ENCODE measurements at regions not wholly inside any gene's neighbourhood (a gene's known extent, or its start where the extent isn't known, plus 50 kb on each side); places are given as distances from the start of the nearest gene placed in this dataset.

DNA sequence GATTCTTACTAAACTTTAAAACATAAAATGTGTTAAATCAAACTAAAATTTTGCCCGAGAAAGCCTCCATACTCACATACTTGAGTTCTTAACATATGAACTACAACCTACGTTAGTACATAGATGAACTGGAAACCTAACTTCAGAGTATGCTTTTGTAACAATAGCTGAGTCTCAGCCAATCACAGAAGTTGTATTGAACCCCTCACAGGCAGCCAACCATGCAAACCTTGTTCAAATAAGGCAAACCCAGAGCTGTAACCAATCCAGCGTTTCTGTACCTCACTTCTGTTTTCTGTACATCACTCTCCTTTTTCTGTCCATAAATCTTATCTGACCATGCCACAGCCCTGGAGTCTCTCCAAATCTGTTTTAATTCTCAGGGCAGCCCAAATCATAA lies 157.3 kb upstream of the COL1A2 start (continued):
- TF ChIP-seq PBX3 (IDR thresholded peaks at IDR 0.05), result no peak

- Histone ChIP-seq H3K4me2 (no peak overlapping the region), H3K9ac (no peak overlapping the region), H3K36me3 (replicated peaks in 1 of 2; ENCODE audit: control insufficient read depth in 1 of 2, insufficient read depth in 2 of 2, low read length in 1 of 2) (no peaks in the 10 kb centered on the region), H3F3A (replicated peaks; ENCODE audit: insufficient read depth) (no peaks in the 10 kb centered on the region), H3K9me2 (no peaks in the 10 kb centered on the region), H3K27me3 (ENCODE audit: insufficient read depth) (no peaks in the 10 kb centered on the region), H2AFZ (ENCODE audit: low read depth) (no peak overlapping the region), H3K27ac (ENCODE audit: low read depth in 2 of 2, low read length in 1 of 2) (no peak overlapping the region), H3K4me3 (ENCODE audit: low read depth in 2 of 2, low read length in 1 of 2) (no peak overlapping the region), H4K20me1 (ENCODE audit: insufficient read depth) (no peaks in the 10 kb centered on the region), H3K9me3 (no peaks in the 10 kb centered on the region), H3K4me1 (ENCODE audit: control insufficient read depth in 1 of 2, insufficient read depth in 2 of 2, low read depth in 1 of 2, low read length in 1 of 2) (peaks cover 0 to 15% of the 10 kb centered on the region in 2 experiments; a peak in 2 of 4 replicates), H3K79me2 (ENCODE audit: insufficient read depth) (no peaks in the 10 kb centered on the region)
- no peak for DNase-seq
- CTCF ChIA-PET, result interaction anchor here (0.9 to 1.0 kb wide), 2 partner anchors 38 to 275 kb away, joined by 3 read pairs; no protein-coding TSS in a partner anchor
- TF ChIP-seq FOXM1 (IDR thresholded peaks at IDR 0.05; ENCODE audit: low read depth) (no peak), PBX3 (IDR thresholded peaks at IDR 0.05) (no peak), GATA2 (CRISPR knock-in tag; IDR thresholded peaks at IDR 0.05) (no peak), YY1 (IDR thresholded peaks at IDR 0.05; ENCODE audit: low read depth) (no peak), USF2 (IDR thresholded peaks at IDR 0.05; ENCODE audit: borderline replicate concordance, low read depth, low read length) (no peak), EP300 (IDR thresholded peaks at IDR 0.05; ENCODE audit: borderline replicate concordance in 1 of 2, low read depth in 1 of 2, low read length in 1 of 2) (no peak), SMC3 (IDR thresholded peaks at IDR 0.05; ENCODE audit: low read depth, low read length) (no peak), NFIC (IDR thresholded peaks at IDR 0.05; ENCODE audit: borderline replicate concordance) (no peak), TEAD4 (IDR thresholded peaks at IDR 0.05; ENCODE audit: borderline replicate concordance, insufficient read depth) (no peak)
- POLR2A ChIA-PET, result no interaction called here
- WGBS (ENCODE audit: low lambda C conversion rate), result 83% methylated on average over 4 of the region's 4 CpGs
Observed at GRCh38 chr7:94239661-94240234, 154.9 kb upstream of the COL1A2 start.

DNA sequence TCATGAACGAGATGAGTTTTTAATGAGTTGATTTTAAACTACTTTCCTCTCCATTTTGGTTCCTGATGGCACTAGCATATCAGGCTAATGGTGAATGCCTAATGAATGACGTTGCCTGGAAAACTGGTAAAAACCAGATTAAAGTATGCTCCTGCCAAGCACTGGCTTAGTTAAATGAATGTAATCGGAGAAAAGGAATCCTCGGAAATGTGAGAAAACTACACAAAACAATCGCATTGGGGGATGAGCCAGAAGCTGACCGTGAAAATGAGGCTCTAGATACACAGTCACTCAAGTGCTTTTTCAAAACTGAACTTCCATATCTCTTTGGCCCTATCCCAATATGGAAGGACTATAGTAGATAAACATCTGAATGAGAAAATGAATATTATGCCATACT lies 153.8 kb upstream of the COL1A2 start:
- Histone ChIP-seq H3K4me2 (no peak overlapping the region), H3K9ac (no peak overlapping the region), H3K9me2 (no peaks in the 10 kb centered on the region), H3K79me2 (ENCODE audit: insufficient read depth) (no peaks in the 10 kb centered on the region), H3K27ac (ENCODE audit: low read depth in 2 of 2, low read length in 1 of 2) (no peak overlapping the region), H3F3A (replicated peaks; ENCODE audit: insufficient read depth) (no peaks in the 10 kb centered on the region), H3K36me3 (replicated peaks in 1 of 2; ENCODE audit: control insufficient read depth in 1 of 2, insufficient read depth in 2 of 2, low read length in 1 of 2) (no peaks in the 10 kb centered on the region), H3K27me3 (ENCODE audit: insufficient read depth) (no peaks in the 10 kb centered on the region), H4K20me1 (ENCODE audit: insufficient read depth) (no peaks in the 10 kb centered on the region), H2AFZ (ENCODE audit: low read depth) (no peak overlapping the region), H3K4me1 (ENCODE audit: control insufficient read depth in 1 of 2, insufficient read depth in 2 of 2, low read depth in 1 of 2, low read length in 1 of 2) (peaks cover 0 to 15% of the 10 kb centered on the region in 2 experiments; a peak in 2 of 4 replicates), H3K4me3 (ENCODE audit: low read depth in 2 of 2, low read length in 1 of 2) (no peak overlapping the region), H3K9me3 (no peaks in the 10 kb centered on the region)
- 85% methylated on average over 6 of the region's 6 CpGs for WGBS (ENCODE audit: low lambda C conversion rate)
- CTCF ChIA-PET, result interaction anchor here (1.1 to 1.6 kb wide), 7 partner anchors 10 to 619 kb away, joined by 3 to 5 read pairs (median 3); no protein-coding TSS in a partner anchor
- no peak for DNase-seq
- POLR2A ChIA-PET, result no interaction called here
- TF ChIP-seq RXRA (IDR thresholded peaks at IDR 0.05; ENCODE audit: borderline replicate concordance, low read depth) (no peak), RCOR1 (IDR thresholded peaks at IDR 0.05; ENCODE audit: low read length) (no peak), GATA2 (CRISPR knock-in tag; IDR thresholded peaks at IDR 0.05) (no peak), NRF1 (IDR thresholded peaks at IDR 0.05; ENCODE audit: low read depth, low read length) (no peak), JUND (IDR thresholded peaks at IDR 0.05) (no peak), MEF2A (IDR thresholded peaks at IDR 0.05; ENCODE audit: borderline replicate concordance, low read depth) (no peak), PBX3 (IDR thresholded peaks at IDR 0.05) (no peak), POLR2AphosphoS5 (IDR thresholded peaks at IDR 0.05; ENCODE audit: low read depth, low read length) (no peak), RAD21 (IDR thresholded peaks at IDR 0.05; ENCODE audit: low read length) (no peak), GABPA (IDR thresholded peaks at IDR 0.05; ENCODE audit: low read depth) (no peak), SMC3 (IDR thresholded peaks at IDR 0.05; ENCODE audit: low read depth, low read length) (no peak), FOXM1 (IDR thresholded peaks at IDR 0.05; ENCODE audit: low read depth) (no peak), ELF1 (IDR thresholded peaks at IDR 0.05) (no peak)
- TF ChIP-seq, protein P1, sequence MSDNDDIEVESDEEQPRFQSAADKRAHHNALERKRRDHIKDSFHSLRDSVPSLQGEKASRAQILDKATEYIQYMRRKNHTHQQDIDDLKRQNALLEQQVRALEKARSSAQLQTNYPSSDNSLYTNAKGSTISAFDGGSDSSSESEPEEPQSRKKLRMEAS (IDR thresholded peaks at IDR 0.05; ENCODE audit: low read depth), result no peak
- TF ChIP-seq, protein P2, sequence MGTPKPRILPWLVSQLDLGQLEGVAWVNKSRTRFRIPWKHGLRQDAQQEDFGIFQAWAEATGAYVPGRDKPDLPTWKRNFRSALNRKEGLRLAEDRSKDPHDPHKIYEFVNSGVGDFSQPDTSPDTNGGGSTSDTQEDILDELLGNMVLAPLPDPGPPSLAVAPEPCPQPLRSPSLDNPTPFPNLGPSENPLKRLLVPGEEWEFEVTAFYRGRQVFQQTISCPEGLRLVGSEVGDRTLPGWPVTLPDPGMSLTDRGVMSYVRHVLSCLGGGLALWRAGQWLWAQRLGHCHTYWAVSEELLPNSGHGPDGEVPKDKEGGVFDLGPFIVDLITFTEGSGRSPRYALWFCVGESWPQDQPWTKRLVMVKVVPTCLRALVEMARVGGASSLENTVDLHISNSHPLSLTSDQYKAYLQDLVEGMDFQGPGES (IDR thresholded peaks at IDR 0.05; ENCODE audit: low read depth, low read length), result no peak

All from SK-N-SH (cell line).